Neural progenitor cell (in vitro differentiated cells): ENCODE measurements at regions not wholly inside any gene's neighbourhood (a gene's known extent, or its start where the extent isn't known, plus 50 kb on each side); places are given as distances from the start of the nearest gene placed in this dataset.

Experiments
- DNase-seq: peaks from one replicate; pipeline ENCODE4 v3.0.0-alpha.2; 2016; ENCODE audit warnings: low spot score
- H2AFZ ChIP-seq: fragments of 200-600 bp; sonication (generic); replicated peaks from 2 replicates; pipeline ENCODE4 v1.6.1; 2016; ENCODE audit warnings: antibody characterized with exemption
- H3F3A ChIP-seq: fragments of 200-600 bp; sonication (generic); 2 replicates; pipeline ENCODE4 v1.6.1; 2016; ENCODE audit warnings: antibody characterized with exemption, low read depth
- H3K27ac ChIP-seq: fragments of 200-600 bp; sonication (generic); 2 replicates; pipeline ENCODE4 v1.5.1; 2016; ENCODE audit warnings: mild to moderate bottlenecking
- H3K27me3 ChIP-seq: fragments of 200-600 bp; sonication (generic); 2 replicates; pipeline ENCODE4 v1.6.1; 2016; ENCODE audit warnings: mild to moderate bottlenecking, moderate library complexity
- H3K36me3 ChIP-seq: fragments of 200-600 bp; sonication (generic); 2 replicates; pipeline ENCODE4 v1.5.1; 2016
- H3K4me1 ChIP-seq: fragments of 200-600 bp; sonication (generic); 2 replicates; pipeline ENCODE4 v1.6.1; 2016; ENCODE audit warnings: mixed run types
- H3K4me2 ChIP-seq: fragments of 200-600 bp; sonication (generic); 2 replicates; pipeline ENCODE4 v1.6.1; 2016
- H3K4me3 ChIP-seq: fragments of 200-600 bp; sonication (generic); 2 replicates; pipeline ENCODE4 v1.5.1; 2016
- H3K79me2 ChIP-seq: fragments of 200-600 bp; sonication (generic); 2 replicates; pipeline ENCODE4 v1.6.1; 2016; ENCODE audit warnings: low read depth
- H3K9ac ChIP-seq: fragments of 200-600 bp; sonication (generic); 2 replicates; pipeline ENCODE4 v1.6.1; 2016
- H3K9me3 ChIP-seq: fragments of 200-600 bp; sonication (generic); 2 replicates; pipeline ENCODE4 v1.5.1; 2016; ENCODE audit warnings: low read depth
- H4K20me1 ChIP-seq: fragments of 200-600 bp; sonication (generic); 2 replicates; pipeline ENCODE4 v1.6.1; 2016; ENCODE audit warnings: low read depth
- H3K27ac Mint-ChIP-seq: 3 replicates; pipeline ENCODE4 v1.8.0; 2021; ENCODE audit warnings: mixed read lengths
- H3K27me3 Mint-ChIP-seq: 2 replicates; pipeline ENCODE4 v1.8.0; 2022; ENCODE audit warnings: low read depth, mild to moderate bottlenecking, inconsistent platforms, moderate library complexity, mixed read lengths; ENCODE audit not compliant: insufficient read depth
- H3K36me3 Mint-ChIP-seq: 3 replicates; pipeline ENCODE4 v1.8.0; 2021; ENCODE audit warnings: mixed read lengths
- H3K4me1 Mint-ChIP-seq: 3 replicates; pipeline ENCODE4 v1.8.0; 2021; ENCODE audit warnings: mixed read lengths
- H3K4me3 Mint-ChIP-seq: 3 replicates; pipeline ENCODE4 v1.8.0; 2021; ENCODE audit warnings: mild to moderate bottlenecking, moderate library complexity, mixed read lengths
- H3K9me3 Mint-ChIP-seq: 3 replicates; pipeline ENCODE4 v1.8.0; 2020; ENCODE audit warnings: mixed read lengths
- EZH2 ChIP-seq: fragments of 200-600 bp; sonication (generic); IDR thresholded peaks from 2 replicates; pipeline ENCODE4 v1.6.1; 2017; ENCODE audit warnings: antibody characterized with exemption, mild to moderate bottlenecking, moderate library complexity
- EZH2phosphoT487 ChIP-seq: fragments of 200-600 bp; sonication (generic); IDR thresholded peaks from 2 replicates; pipeline ENCODE4 v1.6.1; 2017; ENCODE audit warnings: antibody characterized with exemption
- TF ChIP-seq, protein P1 (sequence below): fragments of 200-600 bp; sonication (generic); IDR thresholded peaks from 2 replicates; pipeline ENCODE4 v1.5.1; 2017; ENCODE audit warnings: antibody characterized with exemption, mild to moderate bottlenecking

DNA sequence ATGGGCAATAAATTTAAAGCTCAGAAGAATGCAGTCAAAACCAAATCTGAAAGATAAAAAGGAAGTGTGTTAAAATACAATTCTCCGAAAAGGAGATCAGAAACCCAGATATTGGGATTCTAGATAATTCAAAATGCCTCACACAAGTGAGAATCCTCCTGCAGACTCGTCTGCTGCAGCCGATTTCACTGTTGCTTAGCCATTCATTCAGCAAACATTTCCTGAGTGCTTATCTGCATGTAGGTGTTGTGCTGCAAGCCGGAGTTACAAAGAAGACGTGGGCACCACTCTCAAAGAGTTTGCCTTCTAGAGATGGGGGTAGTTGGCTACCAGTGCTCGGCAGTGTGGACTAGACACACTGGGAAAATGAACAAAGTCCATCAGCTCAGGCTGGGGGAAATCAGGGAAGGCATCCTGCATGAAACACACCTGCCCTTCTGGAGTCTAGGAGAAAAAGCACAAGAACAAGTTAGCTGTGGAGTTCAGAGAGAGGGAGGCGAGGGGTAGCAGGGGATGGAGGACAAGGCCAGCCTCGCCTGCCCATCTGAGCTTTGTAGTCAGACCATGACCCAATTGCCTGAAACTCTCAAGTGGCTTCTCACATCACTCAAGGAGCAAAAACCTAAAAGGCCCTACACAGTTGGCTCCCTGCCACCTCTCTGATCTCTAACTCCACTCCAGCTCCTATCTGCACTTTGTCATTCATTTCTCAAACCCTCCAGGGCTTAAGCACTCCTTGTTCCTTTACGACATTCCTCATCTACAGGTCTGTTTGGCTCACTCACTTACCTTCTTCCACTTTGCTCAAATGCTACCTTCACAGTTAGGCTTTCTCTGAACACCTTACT lies 310.0 kb upstream of the DDHD1 start:
- peaks cover 2% of the 10 kb centered on the region for H3K27me3 Mint-ChIP-seq
- H3K4me1 Mint-ChIP-seq, result peaks cover 4% of the 10 kb centered on the region
- no peaks in the 10 kb centered on the region for H3K9me3 ChIP-seq
- H3K79me2 ChIP-seq, result no peaks in the 10 kb centered on the region
- peaks cover 5% of the 10 kb centered on the region for H3K9me3 Mint-ChIP-seq
- H3K9ac ChIP-seq, result no peak overlapping the region
- H3K36me3 ChIP-seq, result no peaks in the 10 kb centered on the region
- no peaks in the 10 kb centered on the region for H4K20me1 ChIP-seq
- H3K4me2 ChIP-seq, result no peak overlapping the region
- H3F3A ChIP-seq, result no peaks in the 10 kb centered on the region
- H3K27ac Mint-ChIP-seq, result no peak overlapping the region
- H3K4me1 ChIP-seq, result peaks cover 6% of the 10 kb centered on the region
- no peak overlapping the region for H3K4me3 Mint-ChIP-seq
- H3K36me3 Mint-ChIP-seq, result no peaks in the 10 kb centered on the region
- no peaks in the 10 kb centered on the region for H3K27me3 ChIP-seq
- DNase-seq, result no peak
- H3K27ac ChIP-seq, result no peak overlapping the region
- H3K4me3 ChIP-seq, result no peak overlapping the region
- TF ChIP-seq, protein P1, sequence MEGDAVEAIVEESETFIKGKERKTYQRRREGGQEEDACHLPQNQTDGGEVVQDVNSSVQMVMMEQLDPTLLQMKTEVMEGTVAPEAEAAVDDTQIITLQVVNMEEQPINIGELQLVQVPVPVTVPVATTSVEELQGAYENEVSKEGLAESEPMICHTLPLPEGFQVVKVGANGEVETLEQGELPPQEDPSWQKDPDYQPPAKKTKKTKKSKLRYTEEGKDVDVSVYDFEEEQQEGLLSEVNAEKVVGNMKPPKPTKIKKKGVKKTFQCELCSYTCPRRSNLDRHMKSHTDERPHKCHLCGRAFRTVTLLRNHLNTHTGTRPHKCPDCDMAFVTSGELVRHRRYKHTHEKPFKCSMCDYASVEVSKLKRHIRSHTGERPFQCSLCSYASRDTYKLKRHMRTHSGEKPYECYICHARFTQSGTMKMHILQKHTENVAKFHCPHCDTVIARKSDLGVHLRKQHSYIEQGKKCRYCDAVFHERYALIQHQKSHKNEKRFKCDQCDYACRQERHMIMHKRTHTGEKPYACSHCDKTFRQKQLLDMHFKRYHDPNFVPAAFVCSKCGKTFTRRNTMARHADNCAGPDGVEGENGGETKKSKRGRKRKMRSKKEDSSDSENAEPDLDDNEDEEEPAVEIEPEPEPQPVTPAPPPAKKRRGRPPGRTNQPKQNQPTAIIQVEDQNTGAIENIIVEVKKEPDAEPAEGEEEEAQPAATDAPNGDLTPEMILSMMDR, result no peak
- no peak overlapping the region for H2AFZ ChIP-seq

DNA sequence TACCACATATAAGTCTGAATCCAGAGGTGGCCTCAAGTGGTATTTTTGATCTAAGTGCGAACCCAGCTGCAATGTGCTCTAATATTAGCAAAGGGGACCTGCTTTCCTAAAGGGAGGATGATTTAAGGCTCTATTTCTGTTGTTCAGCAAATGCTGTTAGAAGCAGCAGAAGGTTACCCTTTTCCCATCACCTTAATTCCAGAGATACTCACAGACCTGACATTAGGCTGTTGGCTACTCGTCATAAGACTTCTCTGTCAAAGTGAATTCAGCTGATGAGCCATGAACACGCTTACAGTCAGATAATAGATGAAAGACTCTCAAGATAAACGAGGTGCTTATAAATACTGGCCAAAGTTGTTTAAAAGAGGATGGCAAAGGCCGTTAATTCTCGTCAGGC lies 308.7 kb upstream of the DDHD1 start:
- Histone ChIP-seq H3K27ac (no peak overlapping the region), H3K9me3 (no peaks in the 10 kb centered on the region), H2AFZ (no peak overlapping the region), H4K20me1 (no peaks in the 10 kb centered on the region), H3K4me1 (peaks cover 6% of the 10 kb centered on the region), H3K9ac (no peak overlapping the region), H3K4me3 (no peak overlapping the region), H3F3A (no peaks in the 10 kb centered on the region), H3K27me3 (no peaks in the 10 kb centered on the region), H3K79me2 (no peaks in the 10 kb centered on the region), H3K4me2 (no peak overlapping the region), H3K36me3 (no peaks in the 10 kb centered on the region)
- TF ChIP-seq, protein P1, result no peak
- H3K36me3 Mint-ChIP-seq, result no peaks in the 10 kb centered on the region
- H3K4me1 Mint-ChIP-seq, result peaks cover 6% of the 10 kb centered on the region
- H3K27ac Mint-ChIP-seq, result no peak overlapping the region
- no peak for DNase-seq
- no peak overlapping the region for H3K4me3 Mint-ChIP-seq
- H3K27me3 Mint-ChIP-seq, result peaks cover 2% of the 10 kb centered on the region
- H3K9me3 Mint-ChIP-seq, result peaks cover 5% of the 10 kb centered on the region

GRCh38 chr14:53460544-53460943 lies 307.4 kb upstream of the DDHD1 start:
- Mint-ChIP-seq H3K4me3 (no peak overlapping the region), H3K27ac (no peak overlapping the region), H3K36me3 (no peaks in the 10 kb centered on the region), H3K27me3 (peaks cover 2% of the 10 kb centered on the region), H3K4me1 (peaks cover 6% of the 10 kb centered on the region), H3K9me3 (peaks cover 3% of the 10 kb centered on the region)
- DNase-seq, result no peak
- Histone ChIP-seq H4K20me1 (no peaks in the 10 kb centered on the region), H3K4me1 (peaks cover 6% of the 10 kb centered on the region), H3F3A (no peaks in the 10 kb centered on the region), H3K4me2 (no peak overlapping the region), H3K36me3 (no peaks in the 10 kb centered on the region), H3K79me2 (no peaks in the 10 kb centered on the region), H3K4me3 (no peak overlapping the region), H3K9me3 (no peaks in the 10 kb centered on the region), H3K27ac (no peak overlapping the region), H2AFZ (no peak overlapping the region), H3K27me3 (no peaks in the 10 kb centered on the region), H3K9ac (no peak overlapping the region)
- TF ChIP-seq EZH2phosphoT487 (no peak), EZH2 (no peak)
- TF ChIP-seq, protein P1, result no peak
